ELR (cell line): ENCODE measurements at regions not wholly inside any gene's neighbourhood (a gene's known extent, or its start where the extent isn't known, plus 50 kb on each side); places are given as distances from the start of the nearest gene placed in this dataset.

Source experiments
- DNase-seq: peaks from one replicate; pipeline ENCODE4 v3.0.0-alpha.2; 2015; ENCODE audit warnings: low read depth

DNA sequence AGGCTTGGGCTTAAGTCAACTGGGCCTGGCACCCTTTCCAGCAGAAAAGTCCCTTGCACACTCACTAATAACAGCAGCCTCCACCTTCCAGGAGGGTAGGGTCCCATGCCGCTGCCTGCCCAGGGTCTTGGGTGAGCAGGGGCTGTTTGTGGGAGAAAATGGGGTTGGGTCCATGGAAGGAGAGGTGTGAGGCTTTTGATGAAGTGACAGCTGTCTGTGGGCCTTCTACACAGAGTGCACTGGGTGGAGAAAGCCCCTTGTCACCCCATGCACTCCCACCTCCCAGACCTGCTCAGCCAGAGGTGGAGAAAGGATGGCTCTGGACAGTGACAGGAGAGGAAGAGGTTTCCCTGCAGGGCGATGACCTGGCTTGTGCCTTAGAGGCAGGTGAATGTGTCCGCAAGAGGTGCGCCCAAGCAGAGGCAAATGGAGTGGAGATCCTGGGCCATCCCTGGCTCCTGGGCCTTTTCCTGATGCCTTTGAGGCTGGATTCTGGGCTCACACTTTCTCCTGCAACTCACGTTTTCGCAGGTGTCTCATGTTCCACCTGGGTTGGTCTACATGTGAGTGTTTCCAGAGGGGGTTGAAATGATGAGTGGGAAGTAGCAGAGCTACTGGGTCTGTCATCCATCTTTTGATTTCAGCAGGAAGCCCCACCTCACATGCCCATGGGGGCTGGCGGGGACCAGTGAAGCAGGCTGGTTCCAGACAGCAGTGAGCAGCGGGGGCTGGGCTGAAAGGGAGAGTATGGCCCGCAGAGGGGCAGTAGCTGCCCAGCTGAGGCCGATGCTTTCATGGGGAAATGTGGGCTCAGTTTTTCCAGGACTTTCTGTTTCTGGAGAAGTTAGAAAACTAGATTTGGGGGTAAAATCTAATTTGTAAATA lies 85.2 kb upstream of the PRR23E start:
- DNase-seq = no peak

DNA sequence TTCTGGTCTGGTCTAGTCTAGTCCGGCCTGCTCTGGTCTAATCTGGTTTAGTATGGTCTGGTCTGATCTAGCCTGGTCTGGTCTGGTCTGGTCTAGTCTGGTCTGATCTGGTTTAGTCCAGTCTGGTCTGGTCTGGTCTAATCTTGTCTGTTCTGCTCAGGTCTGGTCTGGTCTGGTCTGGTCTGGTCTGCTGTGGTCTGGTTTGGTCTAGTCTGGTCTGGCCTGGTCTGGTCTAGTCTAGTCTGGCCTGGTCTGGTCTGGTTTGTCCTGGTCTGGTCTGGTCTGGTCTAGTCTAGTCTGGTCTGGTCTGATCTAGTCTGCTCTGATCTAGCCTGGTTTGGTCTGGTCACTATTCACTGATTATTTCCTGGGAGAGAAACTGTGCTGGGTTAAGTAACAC lies 84.1 kb upstream of the PRR23E start:
- no peak for DNase-seq

DNA sequence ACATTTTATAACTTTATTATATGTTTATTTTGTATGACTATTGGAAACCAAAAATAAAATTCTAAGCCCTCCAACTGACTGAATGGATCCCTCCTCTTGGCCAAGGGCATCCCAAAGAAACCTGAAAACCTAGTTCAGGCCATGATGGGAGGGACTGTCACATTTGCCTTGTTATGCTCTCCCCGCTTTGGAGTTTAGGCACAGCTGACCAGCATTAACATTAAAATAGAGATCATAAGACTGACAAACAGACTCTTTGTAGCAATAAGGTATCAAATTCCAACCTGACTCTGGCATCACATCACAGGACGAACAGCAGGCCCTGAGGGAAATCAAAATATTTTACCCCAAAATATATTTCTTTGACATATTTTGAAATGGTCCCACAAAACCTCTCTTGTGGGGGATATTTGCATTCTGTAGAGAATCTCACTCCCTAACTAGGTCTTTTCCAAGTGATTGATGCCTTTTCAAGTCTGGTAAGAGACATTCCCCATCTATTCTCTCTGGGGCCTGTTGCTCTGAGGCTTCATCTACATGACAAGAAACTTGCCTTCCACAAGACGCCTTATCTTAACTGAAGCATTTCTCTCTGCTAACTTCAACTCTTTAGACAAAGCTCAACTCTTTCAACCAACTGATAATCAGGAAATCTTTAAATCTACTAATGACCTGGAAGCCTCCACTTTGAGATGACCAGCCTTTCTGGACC lies 81.8 kb upstream of the PRR23E start:
- no peak for DNase-seq

DNA sequence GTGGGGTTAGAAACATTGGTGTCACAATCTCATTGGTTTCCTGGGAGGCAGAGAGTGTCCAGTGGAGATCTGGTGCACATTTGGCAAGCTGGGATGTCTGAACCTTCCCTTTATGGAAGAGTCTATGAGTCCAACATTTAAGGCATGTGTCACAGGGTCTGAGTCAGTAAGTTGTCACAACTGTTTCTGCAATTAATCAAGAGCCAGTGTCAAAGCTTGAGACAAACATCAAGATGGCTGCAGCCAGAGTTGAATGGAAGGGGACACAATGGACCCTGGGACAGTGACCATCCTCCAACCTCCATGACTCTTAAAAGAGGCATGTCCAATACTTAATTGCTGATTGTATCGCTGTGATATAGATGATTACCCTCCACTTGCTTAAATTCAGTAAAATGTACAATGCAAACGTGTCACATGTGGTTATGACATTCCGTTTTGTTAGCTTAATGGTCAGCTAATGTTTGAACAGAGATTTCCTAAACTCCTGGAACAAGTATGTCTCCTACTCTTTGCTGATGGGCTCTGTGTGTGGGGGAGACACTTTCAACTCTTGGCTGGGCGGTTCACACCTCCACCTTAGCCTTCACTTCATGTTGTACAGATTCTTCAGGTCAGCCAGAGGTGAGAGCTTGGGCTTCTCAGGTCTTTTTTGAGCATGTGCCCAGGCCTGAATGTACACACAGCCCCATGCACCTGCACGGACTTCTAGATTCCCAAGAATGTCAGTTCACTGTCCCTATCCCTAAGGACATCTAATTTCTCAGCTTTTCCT lies 79.9 kb upstream of the PRR23E start:
- no peak for DNase-seq

DNA sequence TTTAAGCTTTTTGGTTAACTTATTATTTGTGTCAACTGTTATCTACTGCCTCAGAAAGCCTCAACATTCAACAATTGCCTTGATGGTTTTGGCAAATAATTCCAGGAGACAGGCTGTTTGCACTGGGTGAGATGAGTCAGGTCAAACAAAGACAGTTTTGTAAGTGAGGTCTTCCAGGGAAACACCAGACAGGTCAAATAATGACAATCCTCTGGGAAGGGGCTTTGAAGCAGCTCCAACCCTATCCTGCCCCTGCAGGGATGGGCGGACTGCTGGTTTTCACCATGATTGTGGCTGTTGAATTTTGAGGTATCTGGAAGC lies 79.4 kb upstream of the PRR23E start:
- no peak for DNase-seq

DNA sequence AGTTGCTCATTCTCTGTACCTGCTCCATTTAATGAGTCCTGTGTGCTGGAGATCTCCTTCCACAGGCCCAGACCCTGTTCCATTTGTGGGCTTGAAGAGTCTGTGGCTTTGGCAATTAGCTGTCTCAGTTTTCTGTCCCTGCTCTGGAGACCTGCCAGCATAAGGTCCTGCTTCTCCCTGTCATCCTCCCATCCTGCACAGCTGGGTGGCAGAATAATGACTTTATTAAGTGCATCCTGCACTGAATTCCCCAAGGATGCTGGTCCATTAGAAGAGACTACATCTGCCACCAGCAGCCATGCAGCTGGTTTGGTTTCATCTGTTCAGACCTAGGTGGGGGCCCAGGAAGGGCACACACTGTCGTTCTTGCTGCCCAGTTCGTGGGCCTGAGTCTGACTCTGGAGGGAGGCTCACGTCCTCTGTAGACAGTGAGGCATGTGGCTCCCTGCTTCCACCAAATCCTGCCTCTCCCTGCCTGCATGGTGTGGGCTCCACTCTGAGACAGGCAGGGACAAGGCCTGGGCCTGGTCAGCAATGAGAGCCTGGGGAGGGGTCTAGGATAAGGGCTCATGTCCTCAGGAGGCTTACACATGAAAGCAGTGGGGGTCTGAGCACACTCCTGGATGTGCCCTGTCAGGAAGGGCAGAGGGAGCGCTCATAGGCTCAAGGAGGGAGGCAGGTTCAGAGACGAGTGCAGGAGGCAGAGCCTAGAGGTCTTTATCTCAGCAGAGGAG lies 78.4 kb upstream of the PRR23E start:
- DNase-seq = no peak

DNA sequence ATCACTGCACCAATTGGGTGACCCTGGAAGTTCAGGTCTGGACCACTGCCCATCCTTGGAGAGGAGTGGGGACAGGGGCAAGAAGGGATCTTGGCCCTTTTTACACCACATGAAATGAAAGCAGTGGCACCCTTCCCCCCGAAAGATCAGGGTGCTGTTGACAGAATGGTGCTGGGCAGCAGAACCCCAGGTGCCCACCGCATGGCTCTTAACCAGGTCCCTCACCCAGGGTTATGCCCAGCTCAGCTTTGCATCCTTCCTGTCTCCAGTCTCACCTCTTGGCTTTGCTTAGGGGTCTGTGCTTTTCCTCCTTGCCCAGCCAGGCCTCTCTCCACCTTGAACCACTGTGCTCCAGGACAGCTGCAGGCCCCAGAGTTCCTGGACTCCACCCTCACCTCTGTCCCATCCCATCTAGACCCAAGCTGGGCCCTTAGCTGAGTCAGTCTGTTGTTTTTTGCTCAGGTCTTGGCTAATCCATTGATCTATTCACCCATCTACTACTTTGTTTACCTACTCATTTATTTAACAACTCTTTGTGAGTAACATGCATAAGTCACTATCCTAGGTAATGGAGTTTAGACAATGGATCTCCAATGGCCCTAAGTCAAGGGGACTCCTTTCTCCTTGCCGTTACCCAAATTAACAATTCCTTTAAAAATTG lies 77.1 kb upstream of the PRR23E start:
- DNase-seq = no peak

DNA sequence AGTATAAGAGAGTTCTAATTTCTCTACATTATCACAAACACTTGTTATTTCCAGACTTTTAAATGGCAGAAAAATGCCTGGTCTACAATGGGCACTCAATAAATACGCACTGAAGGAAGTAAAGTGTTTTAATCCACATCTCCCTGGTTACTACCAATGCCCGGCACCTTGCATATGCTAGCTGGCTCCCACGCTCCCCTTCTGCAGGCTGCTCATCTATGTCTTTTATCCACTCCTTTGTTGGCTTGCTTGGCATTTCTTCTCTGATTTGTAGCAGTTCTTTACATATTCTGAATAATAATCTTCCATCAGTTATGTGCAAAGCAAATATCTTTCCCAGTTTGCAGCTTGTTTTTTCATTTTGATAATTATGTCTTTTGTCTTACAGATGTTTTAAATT lies 74.6 kb upstream of the PRR23E start:
- DNase-seq = no peak

DNA sequence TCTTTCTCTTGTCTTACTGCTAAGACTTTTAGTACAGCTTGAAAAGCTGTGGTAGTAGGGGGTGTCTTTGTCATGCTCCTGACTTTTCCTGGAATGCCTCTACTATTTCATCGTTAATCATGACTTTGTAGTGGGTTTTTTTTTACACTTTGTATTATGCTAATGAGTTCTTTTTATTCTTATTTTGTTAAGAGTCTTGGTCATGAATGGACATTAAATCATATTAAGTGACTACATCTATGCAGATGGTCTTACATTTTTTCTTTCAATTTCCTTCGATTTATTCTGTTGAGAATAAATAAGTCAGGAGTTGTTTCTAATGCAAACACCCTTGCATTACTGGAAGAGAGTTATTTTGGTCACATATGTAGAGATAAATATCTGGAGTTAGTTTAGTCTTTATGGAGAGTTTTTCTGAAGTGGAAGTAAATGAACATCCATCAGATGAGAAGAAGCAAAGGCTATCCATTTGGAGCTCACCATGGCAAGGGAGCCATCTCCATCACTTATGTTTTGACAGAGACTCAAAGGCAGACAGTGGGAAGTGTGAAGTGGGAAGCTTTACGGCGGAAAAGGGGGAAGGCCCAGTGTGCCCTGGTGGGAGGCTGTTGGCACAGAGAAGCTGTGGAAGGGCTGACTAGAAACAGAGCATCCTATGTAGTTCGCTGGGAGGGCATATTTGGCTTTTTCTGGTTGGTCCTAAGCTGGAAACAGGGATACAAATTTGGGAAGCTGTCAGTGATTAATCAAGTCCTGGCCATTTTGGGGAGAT lies 73.1 kb upstream of the PRR23E start:
- no peak for DNase-seq

DNA sequence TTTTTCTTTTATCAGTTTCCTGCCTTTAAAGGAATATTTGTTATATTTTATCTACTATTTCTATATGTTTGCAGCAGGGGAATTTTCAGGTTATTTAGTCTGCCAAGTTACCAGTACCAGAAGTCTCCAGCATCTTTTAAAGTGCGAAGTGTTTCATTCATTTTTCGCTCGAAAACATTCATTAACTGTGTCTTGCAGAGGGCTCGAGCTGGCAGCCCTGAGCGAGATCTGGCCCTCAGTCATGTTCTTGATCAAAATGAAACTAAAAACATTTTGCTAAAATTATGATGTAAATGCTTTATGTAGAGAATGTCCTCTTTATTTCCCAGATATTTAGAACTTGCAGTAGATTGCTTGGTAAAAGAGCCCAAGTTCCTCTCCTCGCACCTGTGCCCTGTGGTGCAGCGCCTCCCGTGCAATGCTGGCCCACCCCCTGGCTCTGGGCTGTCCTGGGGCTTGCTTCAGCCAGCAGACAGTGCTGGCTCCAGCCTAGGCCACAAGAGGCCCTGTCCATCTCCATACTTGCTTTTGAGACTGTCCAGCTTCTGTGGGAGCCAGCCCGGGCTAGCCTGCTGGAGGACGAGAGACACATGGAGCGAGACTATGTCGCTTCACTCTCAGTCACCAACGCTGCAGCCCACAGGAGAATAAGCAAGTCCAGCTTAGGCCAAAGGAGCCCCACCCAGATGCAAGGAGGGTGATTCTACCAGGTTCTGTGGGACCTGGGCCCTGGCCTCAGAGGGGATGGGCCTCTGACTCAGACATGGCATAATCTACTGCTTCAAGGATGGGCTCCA lies 71.9 kb upstream of the PRR23E start:
- DNase-seq = no peak

DNA sequence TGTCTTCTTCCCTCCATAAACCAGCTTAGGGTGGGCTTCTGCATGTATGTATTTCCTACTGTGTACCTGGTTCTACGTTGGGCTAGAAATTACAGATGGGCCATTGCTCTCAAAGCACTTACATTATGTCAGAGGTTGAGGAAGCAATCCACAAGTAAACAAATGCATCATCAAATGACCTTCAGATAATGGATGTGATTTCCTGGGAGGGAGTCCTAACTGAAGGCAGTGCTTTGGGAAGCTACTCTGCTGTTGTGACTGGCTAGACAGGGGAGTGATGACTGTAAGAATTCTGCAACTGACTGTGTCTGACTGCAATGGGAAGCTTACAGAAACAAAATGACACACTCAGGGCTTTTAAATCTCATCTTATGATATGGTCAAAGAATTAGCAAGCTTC lies 71.0 kb upstream of the PRR23E start:
- DNase-seq = no peak

DNA sequence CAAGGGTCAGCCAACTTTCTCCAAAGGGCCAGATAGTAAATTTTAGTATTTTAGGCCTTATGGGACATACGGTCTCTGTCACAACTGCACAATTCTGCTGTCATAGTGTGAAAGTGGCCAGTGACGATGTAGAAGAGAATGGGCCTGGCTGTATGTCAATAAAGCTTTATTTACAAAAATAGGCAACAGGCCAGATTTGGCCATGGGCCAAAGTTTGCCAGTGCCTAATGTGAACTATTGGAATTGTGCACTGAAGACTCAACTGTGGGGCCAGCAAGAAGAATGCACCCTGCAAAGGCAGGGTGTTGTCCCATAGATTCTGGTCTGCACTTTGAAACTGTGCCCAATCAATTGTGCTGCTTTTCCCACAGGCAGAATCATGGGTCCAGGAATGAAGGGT lies 69.4 kb upstream of the PRR23E start:
- DNase-seq = no peak

DNA sequence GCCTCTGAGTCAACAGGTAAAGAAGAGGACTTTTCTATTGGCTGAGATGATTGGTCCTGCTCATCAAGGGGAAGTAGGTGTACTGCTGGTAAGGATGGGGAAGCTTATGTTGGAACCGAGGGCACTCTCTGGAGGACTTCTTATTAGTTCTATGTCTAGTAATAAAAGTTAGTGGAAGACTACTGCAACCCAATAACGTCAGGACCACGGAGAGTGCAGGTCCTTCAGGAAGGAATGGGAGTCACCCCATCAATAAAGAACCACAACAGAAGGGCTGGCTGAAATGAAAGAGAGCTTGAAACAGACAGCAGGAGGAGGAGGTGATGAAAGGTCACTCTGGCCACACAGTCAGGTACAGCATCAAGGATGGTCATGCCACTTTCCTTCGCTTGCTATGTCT lies 68.8 kb upstream of the PRR23E start:
- DNase-seq = peak; percentile 13

DNA sequence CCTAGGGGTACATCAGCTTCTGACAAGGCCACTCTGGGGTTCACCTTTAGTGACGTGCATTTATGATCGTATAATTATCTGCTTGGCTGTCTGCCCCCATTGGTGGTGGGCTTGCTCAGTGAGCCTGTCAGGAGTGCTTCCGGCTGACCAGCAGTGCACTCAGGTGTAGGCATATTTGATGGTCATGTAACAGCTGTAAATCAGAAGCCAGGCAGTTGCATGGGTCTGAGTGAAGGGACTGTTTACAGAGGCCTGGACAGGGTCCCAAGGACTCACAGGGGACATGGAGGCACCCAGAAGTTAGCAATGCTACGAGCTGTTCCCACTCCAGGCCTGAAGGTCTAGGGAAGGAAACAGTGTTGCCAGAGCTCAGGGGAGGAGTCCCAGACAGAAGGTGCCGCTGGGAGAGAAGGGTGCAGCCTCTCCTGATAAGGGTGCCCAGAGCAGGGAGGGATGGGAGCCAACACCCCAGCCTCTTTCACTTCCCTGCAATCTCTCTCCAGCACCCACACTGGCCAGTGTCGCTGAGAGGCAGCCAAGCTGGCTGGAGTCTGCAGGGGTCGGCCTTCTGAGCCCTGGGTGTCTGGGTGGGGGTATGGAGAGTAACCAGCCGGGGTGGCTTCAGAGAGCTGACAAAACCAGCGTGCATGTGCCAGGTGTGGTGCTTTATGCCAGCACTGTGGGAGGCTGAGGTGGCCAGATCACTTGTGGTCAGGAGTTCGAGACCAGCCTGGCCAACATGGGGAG lies 61.3 kb upstream of the PRR23E start:
- no peak for DNase-seq

DNA sequence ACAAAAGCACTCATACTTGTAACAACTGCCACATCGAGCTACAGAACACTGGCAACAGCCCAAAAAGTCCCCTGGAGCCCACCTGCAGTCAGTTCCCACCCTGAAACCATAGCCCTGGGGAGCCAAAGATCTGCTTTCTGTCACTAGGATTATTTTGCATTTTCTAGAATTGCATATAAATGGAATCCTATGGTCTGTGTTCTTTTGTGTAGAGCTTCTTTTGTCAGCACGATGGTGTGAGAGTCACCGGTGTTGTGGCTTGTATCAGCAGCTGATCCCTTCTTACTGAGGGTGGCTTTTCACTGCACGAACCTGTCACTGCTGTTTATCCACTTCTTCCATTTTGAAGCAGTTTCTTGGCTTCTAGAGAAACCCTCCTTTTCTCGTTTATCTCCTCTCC lies 60.1 kb upstream of the PRR23E start:
- no peak for DNase-seq

DNA sequence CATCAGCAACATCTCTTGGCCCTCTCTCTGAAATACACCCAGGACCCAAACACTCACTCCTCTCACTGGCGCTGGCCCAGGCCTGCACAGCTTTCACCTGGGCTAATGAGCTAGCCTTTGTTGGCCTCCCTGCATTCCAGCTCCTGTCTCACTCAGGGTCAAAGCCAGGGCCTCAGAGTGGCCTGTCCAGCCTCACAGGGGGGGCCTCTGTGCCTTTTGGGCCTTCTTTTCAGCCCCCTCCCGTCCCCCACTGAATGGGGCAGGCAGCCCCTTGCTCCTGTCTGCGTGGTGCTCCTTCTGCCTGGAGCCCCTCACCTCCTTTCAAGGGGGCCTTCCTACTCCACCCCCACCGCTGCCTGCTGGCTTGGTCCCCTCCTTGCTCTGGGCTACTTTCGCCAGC lies 59.0 kb upstream of the PRR23E start:
- DNase-seq = no peak

DNA sequence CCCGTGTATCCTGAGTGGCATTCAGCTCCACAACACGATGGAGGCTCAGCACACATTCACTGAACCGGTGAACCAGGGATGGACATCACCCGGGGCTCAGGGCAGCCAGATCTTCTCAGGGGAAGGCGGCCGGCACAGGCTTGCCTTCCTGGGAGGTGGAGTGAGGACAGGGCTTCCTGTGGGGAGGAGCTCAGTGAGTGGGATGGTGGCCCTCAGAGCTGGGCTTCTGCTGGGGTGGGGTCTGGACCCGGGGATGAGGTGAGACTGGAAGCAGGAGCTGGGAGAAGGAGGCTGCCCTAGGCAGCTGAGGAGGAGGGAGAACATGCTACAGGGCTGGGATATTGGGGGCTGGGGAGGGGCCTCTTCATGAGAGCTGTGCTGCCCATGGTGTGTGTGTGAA lies 58.5 kb upstream of the PRR23E start:
- DNase-seq = no peak

DNA sequence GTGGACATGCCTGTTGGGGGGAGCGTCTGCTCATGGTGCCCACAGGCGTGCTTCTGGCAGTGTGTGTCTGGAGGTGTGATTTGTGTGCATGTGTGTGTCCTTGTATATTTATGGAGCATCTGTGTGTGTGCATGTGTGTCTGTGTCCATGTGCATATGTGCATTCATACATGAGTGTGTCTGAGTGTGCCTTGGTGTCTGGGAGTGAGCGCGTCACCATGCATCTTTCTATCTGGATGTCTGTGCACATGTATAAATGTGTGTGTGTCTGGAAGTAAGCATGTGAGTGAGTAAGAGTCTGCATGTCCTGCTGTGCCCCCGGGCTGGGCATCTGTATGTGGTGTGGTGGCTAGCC lies 58.1 kb upstream of the PRR23E start:
- no peak for DNase-seq

DNA sequence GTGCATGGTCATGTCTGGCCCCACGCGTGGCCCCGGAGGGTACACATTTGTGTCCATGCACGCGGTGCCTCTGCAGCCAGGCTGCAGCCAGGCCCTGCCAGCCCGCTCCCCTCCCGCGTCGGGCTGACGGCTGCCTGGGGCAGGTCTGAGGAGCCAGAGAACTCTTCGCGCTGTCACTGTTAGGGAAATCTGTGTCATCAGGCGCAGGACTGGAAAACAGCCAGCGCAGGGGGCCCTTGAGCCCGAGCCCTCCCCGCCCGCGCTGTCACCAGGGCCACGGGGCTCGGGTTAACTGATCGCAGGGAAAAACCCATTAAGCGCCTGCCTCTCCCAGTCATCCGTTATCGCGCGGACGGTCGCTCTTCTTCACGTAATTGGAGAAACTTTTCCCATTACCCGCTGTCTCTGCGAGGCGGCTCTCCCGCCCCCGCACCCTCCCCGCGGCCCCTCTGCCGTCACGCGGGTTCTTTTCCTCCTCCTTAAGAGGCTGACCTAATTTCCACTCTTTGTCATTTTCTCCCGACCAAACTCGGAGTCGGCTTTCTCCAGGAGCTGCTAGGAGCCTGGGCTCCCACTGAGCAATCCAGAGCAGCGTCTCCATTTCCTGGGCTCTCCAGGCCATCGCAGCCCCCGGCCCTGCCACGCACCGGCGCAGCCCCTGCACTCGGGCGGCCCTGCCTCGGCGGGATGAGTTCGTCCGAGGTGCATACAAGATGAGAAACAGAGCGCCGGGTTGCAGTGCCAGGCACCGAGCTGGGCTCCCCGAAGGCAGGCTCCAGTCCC lies 57.5 kb upstream of the PRR23E start:
- DNase-seq = no peak
